Suprapubic skin (tissue), 4 donors: ENCODE measurements at regions not wholly inside any gene's neighbourhood (a gene's known extent, or its start where the extent isn't known, plus 50 kb on each side); places are given as distances from the start of the nearest gene placed in this dataset.

Experiments used
- DNase-seq, 2 donors: peaks; one replicate each; pipeline ENCODE4 v3.0.0-alpha.2; 2019; ENCODE audit warnings: low spot score in 2 of 2
- H3K27ac ChIP-seq: fragments of 200-600 bp; sonication (generic); one replicate; pipeline ENCODE4 v1.5.1; 2019
- H3K27me3 ChIP-seq: fragments of 200-600 bp; sonication (generic); one replicate; pipeline ENCODE4 v1.5.1; 2019
- H3K36me3 ChIP-seq: fragments of 200-600 bp; sonication (generic); one replicate; pipeline ENCODE4 v1.5.1; 2019
- H3K4me1 ChIP-seq: fragments of 200-600 bp; sonication (generic); one replicate; pipeline ENCODE4 v1.5.1; 2019
- H3K4me3 ChIP-seq: fragments of 200-600 bp; sonication (generic); one replicate; pipeline ENCODE4 v1.5.1; 2019; ENCODE audit warnings: mild to moderate bottlenecking
- H3K9me3 ChIP-seq: fragments of 200-600 bp; sonication (generic); one replicate; pipeline ENCODE4 v1.5.1; 2019
- CTCF ChIP-seq, 2 donors: fragments of 200-600 bp in 1 of 2; fragments of 450-650 bp in 1 of 2; sonication (generic) in 1 of 2; IDR thresholded peaks; one replicate each; pipeline ENCODE4 v1.5.1; 2016 to 2019; ENCODE audit warnings: antibody characterized with exemption in 2 of 2, mild to moderate bottlenecking in 1 of 2, moderate library complexity in 1 of 2
- EP300 ChIP-seq: sonication (generic); formaldehyde crosslinking; IDR thresholded peaks from one replicate; pipeline ENCODE4 v1.6.1; 2017; ENCODE audit warnings: antibody characterized with exemption
- POLR2A ChIP-seq, 2 donors: fragments of 450-650 bp; IDR thresholded peaks; one replicate each; pipeline ENCODE4 v1.6.1; 2017; ENCODE audit warnings: antibody characterized with exemption in 2 of 2, mild to moderate bottlenecking in 2 of 2, moderate library complexity in 2 of 2
- POLR2AphosphoS5 ChIP-seq, 3 donors: sonication (generic); formaldehyde crosslinking; IDR thresholded peaks; one replicate each; pipeline ENCODE4 v1.6.1; 2017; ENCODE audit warnings: antibody characterized with exemption in 3 of 3
- WGBS: methylation state at CpG from one replicate; pipeline ENCODE4 v1.1.5; 2018; 5-methylcytosine and 5-hydroxymethylcytosine counted together

- no peak overlapping the region for H3K27ac ChIP-seq
- H3K36me3 ChIP-seq: no peaks in the 10 kb centered on the region
- TF ChIP-seq POLR2A (IDR thresholded peaks at IDR 0.05) (no peak), EP300 (no peak), POLR2AphosphoS5 (IDR thresholded peaks at IDR 0.05) (no peak), CTCF (IDR thresholded peaks at IDR 0.05) (no peak)
- H3K9me3 ChIP-seq: no peaks in the 10 kb centered on the region
- H3K4me3 ChIP-seq: no peak overlapping the region
- no peaks in the 10 kb centered on the region for H3K4me1 ChIP-seq
- WGBS: 32% methylated on average over 1 of the region's 1 CpG
- H3K27me3 ChIP-seq: no peaks in the 10 kb centered on the region
- no peak for DNase-seq
These were observed 184.7 kb downstream of the PLPP4 start for GRCh38 chr10:120641695-120642094.

GRCh38 chr10:120643351-120643750 is 186.3 kb downstream of the PLPP4 start:
- no peak for DNase-seq
- Histone ChIP-seq H3K36me3 (no peaks in the 10 kb centered on the region), H3K4me1 (no peaks in the 10 kb centered on the region), H3K4me3 (no peak overlapping the region), H3K27ac (no peak overlapping the region), H3K27me3 (no peaks in the 10 kb centered on the region), H3K9me3 (no peaks in the 10 kb centered on the region)
- TF ChIP-seq EP300 (no peak), CTCF (IDR thresholded peaks at IDR 0.05) (no peak), POLR2AphosphoS5 (IDR thresholded peaks at IDR 0.05) (no peak), POLR2A (IDR thresholded peaks at IDR 0.05) (no peak)
- WGBS: 92% methylated on average over 2 of the region's 2 CpGs

GRCh38 chr10:120644556-120645410 is 187.8 kb downstream of the PLPP4 start:
- Histone ChIP-seq H3K27me3 (no peaks in the 10 kb centered on the region), H3K36me3 (no peaks in the 10 kb centered on the region), H3K27ac (no peak overlapping the region), H3K4me1 (no peaks in the 10 kb centered on the region), H3K9me3 (no peaks in the 10 kb centered on the region), H3K4me3 (no peak overlapping the region)
- DNase-seq: no peak
- no peak for TF ChIP-seq POLR2AphosphoS5 (IDR thresholded peaks at IDR 0.05)
- no peak for TF ChIP-seq POLR2A (IDR thresholded peaks at IDR 0.05)
- no peak for TF ChIP-seq EP300
- 86% methylated on average over 1 of the region's 1 CpG for WGBS

- no peak overlapping the region for H3K4me3 ChIP-seq
- DNase-seq: no peak
- no peak for TF ChIP-seq POLR2A (IDR thresholded peaks at IDR 0.05)
- TF ChIP-seq POLR2AphosphoS5 (IDR thresholded peaks at IDR 0.05): no peak
- TF ChIP-seq EP300: no peak
- no peak for TF ChIP-seq CTCF (IDR thresholded peaks at IDR 0.05)
- H3K27ac ChIP-seq: no peak overlapping the region
- H3K4me1 ChIP-seq: no peaks in the 10 kb centered on the region
- 69% methylated on average over 6 of the region's 6 CpGs for WGBS
- H3K36me3 ChIP-seq: no peaks in the 10 kb centered on the region
- H3K27me3 ChIP-seq: no peaks in the 10 kb centered on the region
- no peaks in the 10 kb centered on the region for H3K9me3 ChIP-seq
These were observed 189.2 kb downstream of the PLPP4 start for GRCh38 chr10:120646159-120646732.

- no peaks in the 10 kb centered on the region for H3K27me3 ChIP-seq
- no peaks in the 10 kb centered on the region for H3K9me3 ChIP-seq
- no peak overlapping the region for H3K27ac ChIP-seq
- no peak for TF ChIP-seq CTCF (IDR thresholded peaks at IDR 0.05)
- TF ChIP-seq POLR2A (IDR thresholded peaks at IDR 0.05): no peak
- no peak for TF ChIP-seq POLR2AphosphoS5 (IDR thresholded peaks at IDR 0.05)
- no peak for TF ChIP-seq EP300
- H3K36me3 ChIP-seq: no peaks in the 10 kb centered on the region
- H3K4me1 ChIP-seq: no peaks in the 10 kb centered on the region
- 93% methylated on average over 5 of the region's 5 CpGs for WGBS
- no peak overlapping the region for H3K4me3 ChIP-seq
- no peak for DNase-seq
These were observed 189.9 kb downstream of the PLPP4 start for GRCh38 chr10:120646738-120647456.
